Thyroid gland (tissue), 4 donors: ENCODE measurements at regions not wholly inside any gene's neighbourhood (a gene's known extent, or its start where the extent isn't known, plus 50 kb on each side); places are given as distances from the start of the nearest gene placed in this dataset.

Experiments
- CTCF ChIP-seq, 6 experiments: fragments of 200-600 bp in 3 of 6; fragments of 450-650 bp in 3 of 6; sonication (generic) in 3 of 6; IDR thresholded peaks; one replicate each; pipeline ENCODE4 v1.5.1; 2016 to 2019; ENCODE audit warnings: antibody characterized with exemption in 6 of 6, mild to moderate bottlenecking in 2 of 6, inconsistent platforms in 1 of 6, moderate library complexity in 1 of 6
- POLR2A ChIP-seq, 2 donors: fragments of 450-650 bp; IDR thresholded peaks; one replicate each; pipeline ENCODE4 v1.6.1; 2017; ENCODE audit warnings: antibody characterized with exemption in 2 of 2, mild to moderate bottlenecking in 2 of 2, moderate library complexity in 1 of 2

- TF ChIP-seq CTCF (IDR thresholded peaks at IDR 0.05) (no peak), POLR2A (IDR thresholded peaks at IDR 0.05) (no peak)
Observed at GRCh38 chr6:837380-837779, 144.4 kb upstream of the EXOC2 start.
